ENCODE measurements at regions not wholly inside any gene's neighbourhood (a gene's known extent, or its start where the extent isn't known, plus 50 kb on each side); places are given as distances from the start of the nearest gene placed in this dataset.

DNA sequence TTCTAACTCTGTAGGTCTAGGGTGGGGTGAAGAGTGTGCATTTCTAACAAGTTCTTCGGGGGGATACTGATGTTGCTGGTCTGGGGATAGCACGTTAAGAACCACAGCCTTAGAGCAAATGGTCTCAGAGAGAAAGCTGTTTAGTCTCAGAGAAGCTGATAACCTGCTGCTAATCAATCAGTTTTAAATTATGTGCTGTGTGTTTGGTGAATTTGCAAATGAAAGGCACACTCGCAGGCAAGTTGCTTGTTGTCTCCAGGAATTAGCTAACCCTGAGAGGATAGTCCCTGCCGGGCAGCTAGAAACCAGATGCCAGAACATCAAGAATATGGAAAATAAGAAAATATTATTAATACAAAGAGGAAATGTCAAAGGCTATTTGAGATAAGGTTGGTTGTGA lies 79.2 kb downstream of the DMRT2 start:
- TF ChIP-seq, protein P1, sequence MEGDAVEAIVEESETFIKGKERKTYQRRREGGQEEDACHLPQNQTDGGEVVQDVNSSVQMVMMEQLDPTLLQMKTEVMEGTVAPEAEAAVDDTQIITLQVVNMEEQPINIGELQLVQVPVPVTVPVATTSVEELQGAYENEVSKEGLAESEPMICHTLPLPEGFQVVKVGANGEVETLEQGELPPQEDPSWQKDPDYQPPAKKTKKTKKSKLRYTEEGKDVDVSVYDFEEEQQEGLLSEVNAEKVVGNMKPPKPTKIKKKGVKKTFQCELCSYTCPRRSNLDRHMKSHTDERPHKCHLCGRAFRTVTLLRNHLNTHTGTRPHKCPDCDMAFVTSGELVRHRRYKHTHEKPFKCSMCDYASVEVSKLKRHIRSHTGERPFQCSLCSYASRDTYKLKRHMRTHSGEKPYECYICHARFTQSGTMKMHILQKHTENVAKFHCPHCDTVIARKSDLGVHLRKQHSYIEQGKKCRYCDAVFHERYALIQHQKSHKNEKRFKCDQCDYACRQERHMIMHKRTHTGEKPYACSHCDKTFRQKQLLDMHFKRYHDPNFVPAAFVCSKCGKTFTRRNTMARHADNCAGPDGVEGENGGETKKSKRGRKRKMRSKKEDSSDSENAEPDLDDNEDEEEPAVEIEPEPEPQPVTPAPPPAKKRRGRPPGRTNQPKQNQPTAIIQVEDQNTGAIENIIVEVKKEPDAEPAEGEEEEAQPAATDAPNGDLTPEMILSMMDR (IDR thresholded peaks at IDR 0.05): no peak
- Mint-ChIP-seq H3K9me3 (ENCODE audit: low read depth) (peaks cover 14% of the 10 kb centered on the region), H3K27me3 (ENCODE audit: low read depth) (no peaks in the 10 kb centered on the region), H3K36me3 (ENCODE audit: low read depth) (no peaks in the 10 kb centered on the region), H3K4me3 (ENCODE audit: unreplicated experiment) (no peak overlapping the region), H3K27ac (ENCODE audit: unreplicated experiment) (no peak overlapping the region), H3K4me1 (ENCODE audit: low read depth) (no peaks in the 10 kb centered on the region)
- DNase-seq (ENCODE audit: low spot score): no peak

DNA sequence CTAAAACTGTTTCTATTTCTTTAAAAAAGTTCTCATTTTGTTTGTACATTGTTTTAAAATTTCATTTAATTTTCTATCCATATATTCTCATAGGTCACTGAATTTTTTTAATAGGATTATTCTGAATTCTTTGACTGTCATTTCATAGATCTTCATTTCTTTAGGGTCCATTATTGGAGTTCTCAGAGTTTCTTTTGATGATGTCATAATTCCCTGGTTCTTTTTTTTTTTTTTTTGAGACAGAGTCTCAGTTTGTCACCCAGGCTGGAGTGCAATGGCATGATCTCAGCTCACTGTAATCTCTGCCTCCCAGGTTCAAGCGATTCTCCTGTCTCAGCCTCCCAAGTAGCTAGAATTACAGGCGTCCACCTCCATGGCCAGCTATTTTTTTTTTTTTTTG lies 89.9 kb downstream of the DMRT2 start:
- Mint-ChIP-seq H3K27me3 (ENCODE audit: low read depth) (no peaks in the 10 kb centered on the region), H3K4me1 (ENCODE audit: low read depth) (no peaks in the 10 kb centered on the region), H3K9me3 (ENCODE audit: low read depth) (peaks cover 57% of the 10 kb centered on the region), H3K4me3 (ENCODE audit: unreplicated experiment) (no peak overlapping the region), H3K27ac (ENCODE audit: unreplicated experiment) (no peak overlapping the region), H3K36me3 (ENCODE audit: low read depth) (no peaks in the 10 kb centered on the region)
- TF ChIP-seq, protein P1 (IDR thresholded peaks at IDR 0.05): no peak
- no peak for DNase-seq (ENCODE audit: low spot score)

DNA sequence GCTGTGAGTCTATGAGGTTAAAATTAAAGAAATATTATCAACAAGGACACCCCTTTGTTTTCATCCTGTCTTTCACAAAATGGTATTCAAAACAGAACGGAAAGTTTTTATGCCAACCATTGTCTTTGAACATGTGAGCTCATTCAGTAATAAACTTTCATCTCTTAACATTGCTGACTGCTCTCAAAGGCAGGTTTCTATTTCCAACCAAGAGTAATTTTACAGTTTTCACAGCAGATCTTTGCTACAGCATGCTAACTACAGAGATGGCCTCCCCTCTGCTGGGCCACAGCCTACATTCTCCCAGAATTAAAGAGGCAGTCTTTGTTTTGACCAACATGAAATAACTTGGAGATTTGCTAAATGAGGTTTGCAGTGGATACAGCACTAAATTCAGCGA lies 101.5 kb downstream of the DMRT2 start:
- Mint-ChIP-seq H3K36me3 (ENCODE audit: low read depth) (peaks cover under 1% of the 10 kb centered on the region), H3K4me1 (ENCODE audit: low read depth) (no peaks in the 10 kb centered on the region)
- TF ChIP-seq, protein P1 (IDR thresholded peaks at IDR 0.05): no peak

DNA sequence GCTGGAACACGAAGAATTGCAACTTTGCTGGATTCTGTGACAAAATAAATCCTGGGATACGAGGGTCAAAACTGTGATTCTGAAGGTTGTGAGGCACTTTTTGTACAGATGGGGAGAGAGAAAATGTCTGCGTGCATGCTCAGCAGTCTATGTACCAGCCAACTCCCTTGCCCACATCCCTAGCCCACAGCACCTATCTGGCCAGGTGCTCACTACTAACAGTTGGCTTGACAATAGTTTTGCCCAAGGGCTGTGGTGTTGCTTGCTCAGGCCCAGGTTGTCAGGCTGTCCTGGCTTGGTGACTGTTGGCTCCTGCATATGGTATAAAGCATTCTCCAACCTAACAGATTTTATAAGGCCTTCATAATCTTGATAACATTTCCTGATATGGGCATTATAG lies 102.0 kb downstream of the DMRT2 start:
- no peaks in the 10 kb centered on the region for H3K36me3 Mint-ChIP-seq (ENCODE audit: low read depth)
- TF ChIP-seq, protein P1 (IDR thresholded peaks at IDR 0.05): no peak
- DNase-seq (ENCODE audit: low spot score): no peak
- H3K27ac Mint-ChIP-seq (ENCODE audit: unreplicated experiment): no peak overlapping the region
- H3K9me3 Mint-ChIP-seq (ENCODE audit: low read depth): peaks cover 16% of the 10 kb centered on the region
- no peaks in the 10 kb centered on the region for H3K4me1 Mint-ChIP-seq (ENCODE audit: low read depth)
- H3K27me3 Mint-ChIP-seq (ENCODE audit: low read depth): no peaks in the 10 kb centered on the region
- no peak overlapping the region for H3K4me3 Mint-ChIP-seq (ENCODE audit: unreplicated experiment)

More for the DNA sequence above, 101.5 kb downstream of the DMRT2 start:
- Mint-ChIP-seq H3K4me3 (ENCODE audit: unreplicated experiment) (no peak overlapping the region), H3K27me3 (ENCODE audit: low read depth) (no peaks in the 10 kb centered on the region), H3K9me3 (ENCODE audit: low read depth) (peaks cover 16% of the 10 kb centered on the region), H3K27ac (ENCODE audit: unreplicated experiment) (no peak overlapping the region)
- DNase-seq (ENCODE audit: low spot score): no peak

DNA sequence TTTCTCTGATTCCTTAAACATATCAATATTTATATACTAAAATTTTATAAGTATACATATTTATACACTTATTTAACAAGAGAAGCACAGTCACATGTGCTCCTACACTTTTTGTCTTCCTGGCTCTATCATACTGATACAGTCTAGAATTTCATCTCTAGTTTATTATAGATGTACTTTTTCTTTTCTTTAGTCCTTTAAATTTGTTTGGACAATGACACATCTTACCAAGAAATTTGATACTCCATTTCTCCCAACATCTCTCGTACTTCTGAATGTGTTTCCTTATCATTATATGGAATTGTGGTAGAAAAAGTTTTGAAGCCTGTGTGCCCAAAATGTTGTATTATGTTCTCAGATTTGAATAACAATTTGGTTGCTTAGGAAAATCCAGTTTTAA lies 104.6 kb downstream of the DMRT2 start:
- no peaks in the 10 kb centered on the region for H3K27me3 Mint-ChIP-seq (ENCODE audit: low read depth)
- H3K4me1 Mint-ChIP-seq (ENCODE audit: low read depth): no peaks in the 10 kb centered on the region
- no peak for DNase-seq (ENCODE audit: low spot score)
- no peak overlapping the region for H3K27ac Mint-ChIP-seq (ENCODE audit: unreplicated experiment)
- no peak overlapping the region for H3K4me3 Mint-ChIP-seq (ENCODE audit: unreplicated experiment)
- H3K36me3 Mint-ChIP-seq (ENCODE audit: low read depth): no peaks in the 10 kb centered on the region
- TF ChIP-seq, protein P1 (IDR thresholded peaks at IDR 0.05): no peak
- peaks cover 9% of the 10 kb centered on the region for H3K9me3 Mint-ChIP-seq (ENCODE audit: low read depth)
